Gastroesophageal sphincter (tissue), 3 donors: ENCODE measurements at regions not wholly inside any gene's neighbourhood (a gene's known extent, or its start where the extent isn't known, plus 50 kb on each side); places are given as distances from the start of the nearest gene placed in this dataset.

Source experiments
- CTCF ChIP-seq, 4 experiments: fragments of 200-600 bp in 2 of 4; fragments of 450-650 bp in 2 of 4; sonication (generic) in 1 of 4; IDR thresholded peaks; one replicate each; pipeline ENCODE4 v1.5.1; 2017 to 2019; ENCODE audit warnings: antibody characterized with exemption in 4 of 4, mild to moderate bottlenecking in 2 of 4, moderate library complexity in 2 of 4
- POLR2AphosphoS5 ChIP-seq: sonication (generic); formaldehyde crosslinking; IDR thresholded peaks from one replicate; pipeline ENCODE4 v1.6.1; 2017; ENCODE audit warnings: antibody characterized with exemption

- TF ChIP-seq CTCF (IDR thresholded peaks at IDR 0.05) = no peak
- no peak for TF ChIP-seq POLR2AphosphoS5
Observed at GRCh38 chr6:159533568-159533967, 159.5 kb downstream of the SOD2 start.
